SJCRH30 (cell line): ENCODE measurements at regions not wholly inside any gene's neighbourhood (a gene's known extent, or its start where the extent isn't known, plus 50 kb on each side); places are given as distances from the start of the nearest gene placed in this dataset.
"Not testable (repeated sequence)": the region's sequence is repeated elsewhere in the genome, so short reads cannot be mapped to it uniquely, and the experiment has no call there.

Experiments
- DNase-seq, 2 experiments: peaks; one replicate each; pipeline ENCODE4 v3.0.0-alpha.2; 2015 to 2020
- H3K27ac ChIP-seq: fragments of 250-450 bp; sonication (Bioruptor Pico); 2 replicates; pipeline ENCODE4 v1.5.1; 2020; ENCODE audit warnings: mild to moderate bottlenecking, moderate library complexity
- H3K27me3 ChIP-seq: fragments of 250-450 bp; sonication (Bioruptor Pico); 2 replicates; pipeline ENCODE4 v1.5.1; 2020; ENCODE audit warnings: mild to moderate bottlenecking, moderate library complexity
- H3K36me3 ChIP-seq: fragments of 250-450 bp; sonication (Bioruptor Pico); 2 replicates; pipeline ENCODE4 v1.5.1; 2020; ENCODE audit warnings: mild to moderate bottlenecking, moderate library complexity
- H3K4me1 ChIP-seq: fragments of 250-450 bp; sonication (Bioruptor Pico); 2 replicates; pipeline ENCODE4 v1.5.1; 2020; ENCODE audit warnings: mild to moderate bottlenecking, moderate library complexity
- H3K4me3 ChIP-seq: fragments of 250-450 bp; sonication (Bioruptor Pico); 2 replicates; pipeline ENCODE4 v1.5.1; 2020; ENCODE audit warnings: mild to moderate bottlenecking, moderate library complexity
- H3K9me3 ChIP-seq: fragments of 250-450 bp; sonication (Bioruptor Pico); replicated peaks from 2 replicates; pipeline ENCODE4 v1.5.1; 2020; ENCODE audit warnings: mild to moderate bottlenecking, moderate library complexity

GRCh38 chr12:31222620-31223222, 103.2 kb downstream of the SINHCAF start:
- Histone ChIP-seq H3K4me3 (no peak overlapping the region), H3K4me1 (0 out of 2 replicates have a peak, but pooled peaks cover 3% of the 10 kb centered on the region), H3K27ac (no peak overlapping the region), H3K27me3 (no peaks in the 10 kb centered on the region), H3K9me3 (no peaks in the 10 kb centered on the region), H3K36me3 (no peaks in the 10 kb centered on the region)
- no peak for DNase-seq

DNA sequence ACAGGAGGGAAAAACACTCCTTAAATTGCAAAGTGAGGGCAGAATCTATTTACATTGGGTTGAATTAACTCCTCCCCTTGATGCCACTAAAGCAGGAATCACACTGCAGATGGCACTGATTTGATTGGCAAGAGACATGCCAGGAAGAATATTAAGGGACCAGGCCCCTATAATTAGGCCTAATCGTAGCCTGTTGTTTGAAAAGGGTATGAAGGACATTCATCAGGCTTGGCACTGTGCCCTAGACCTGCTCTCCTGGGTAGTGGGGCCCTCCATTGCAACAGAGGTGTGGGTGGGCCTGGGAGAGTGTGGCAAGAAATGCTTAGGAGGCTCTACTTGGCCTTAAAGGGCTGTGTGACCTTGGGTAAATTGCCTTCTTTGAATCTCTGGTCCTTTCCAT, 102.3 kb downstream of the SINHCAF start:
- H3K27ac ChIP-seq, H3K4me3 ChIP-seq, H3K36me3 ChIP-seq, H3K27me3 ChIP-seq, H3K4me1 ChIP-seq, H3K9me3 ChIP-seq, DNase-seq: not testable (repeated sequence)

DNA sequence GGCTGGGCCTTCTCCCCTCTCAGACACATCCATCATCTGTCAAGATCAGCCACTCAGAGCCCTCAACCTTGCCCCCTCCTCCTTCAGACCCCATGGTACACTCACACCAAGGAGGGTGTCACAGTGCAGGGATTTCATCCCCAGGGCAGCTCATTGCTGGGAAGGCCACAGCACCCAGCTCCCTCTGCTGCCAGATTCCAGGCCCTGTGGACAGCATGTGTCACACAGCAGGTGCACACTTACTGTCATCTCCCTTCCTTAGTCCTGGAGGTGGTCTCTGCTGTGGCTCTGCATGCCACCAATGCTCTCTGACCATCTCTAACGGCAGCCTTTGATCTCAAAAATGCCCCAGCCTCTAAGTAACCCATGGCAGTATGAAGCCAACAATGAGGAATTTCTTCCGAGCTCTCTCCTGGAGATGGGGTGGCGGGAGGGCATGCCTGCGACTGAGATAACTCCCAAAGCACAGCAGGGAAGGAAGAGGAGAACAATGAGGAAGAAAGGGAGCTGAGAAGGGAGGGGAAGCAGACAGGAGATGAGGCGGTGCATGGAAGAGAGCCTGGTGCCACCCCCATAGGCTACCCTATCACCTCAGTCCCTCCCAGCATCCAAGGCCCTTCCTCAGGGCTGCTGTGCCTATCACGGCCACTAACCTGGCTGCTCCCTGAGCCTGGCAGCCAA, 101.0 kb downstream of the SINHCAF start:
- Histone ChIP-seq H3K27ac (no peak overlapping the region), H3K4me1 (0 out of 2 replicates have a peak, but pooled peaks cover under 1% of the 10 kb centered on the region), H3K36me3 (no peaks in the 10 kb centered on the region), H3K9me3 (no peaks in the 10 kb centered on the region), H3K4me3 (no peak overlapping the region), H3K27me3 (no peaks in the 10 kb centered on the region)
- no peak for DNase-seq

DNA sequence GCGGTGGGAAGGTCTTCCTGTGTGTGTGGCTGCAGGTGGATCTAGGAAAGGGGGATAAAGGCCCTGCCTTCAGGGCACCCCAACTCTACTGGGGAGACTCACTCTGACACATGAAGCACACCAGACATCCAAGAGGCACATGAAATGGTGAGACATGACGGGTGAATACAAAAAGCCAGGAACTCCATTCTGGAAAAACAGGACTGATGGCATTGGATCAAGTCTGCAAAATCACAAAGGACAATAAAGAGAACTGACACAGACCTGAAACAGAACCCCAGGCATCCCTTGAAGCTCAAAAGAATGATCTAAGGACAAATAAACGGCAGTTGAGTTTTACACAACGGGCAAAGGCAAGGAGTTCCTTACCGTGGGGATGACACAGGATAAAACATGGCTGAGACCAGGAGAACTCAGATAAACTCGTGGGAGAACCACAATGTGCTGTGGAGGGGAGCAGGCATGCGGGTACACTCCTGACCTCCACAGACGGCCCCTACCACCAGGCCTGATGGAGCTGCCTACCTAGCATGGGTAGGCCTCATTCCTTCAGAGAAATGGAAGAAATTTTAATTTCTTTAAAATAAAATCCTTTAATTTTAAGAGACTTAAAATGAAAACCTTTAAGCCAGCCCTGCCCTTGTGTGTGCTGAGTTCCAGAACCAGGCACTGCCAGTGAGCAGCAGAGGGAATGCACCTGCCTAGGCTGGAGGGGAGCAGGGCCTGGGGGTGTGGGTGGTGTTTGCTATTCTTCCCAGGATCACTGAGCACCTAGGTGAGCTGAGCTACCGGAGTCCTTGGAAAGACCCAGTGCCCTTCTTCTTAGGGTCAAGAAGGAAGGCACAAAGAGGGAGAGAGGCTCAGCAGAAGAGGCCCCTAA, 100.1 kb downstream of the SINHCAF start:
- Histone ChIP-seq H3K4me1 (no peaks in the 10 kb centered on the region), H3K4me3 (no peak overlapping the region), H3K9me3 (no peaks in the 10 kb centered on the region), H3K27me3 (no peaks in the 10 kb centered on the region), H3K27ac (no peak overlapping the region), H3K36me3 (no peaks in the 10 kb centered on the region)
- no peak for DNase-seq

DNA sequence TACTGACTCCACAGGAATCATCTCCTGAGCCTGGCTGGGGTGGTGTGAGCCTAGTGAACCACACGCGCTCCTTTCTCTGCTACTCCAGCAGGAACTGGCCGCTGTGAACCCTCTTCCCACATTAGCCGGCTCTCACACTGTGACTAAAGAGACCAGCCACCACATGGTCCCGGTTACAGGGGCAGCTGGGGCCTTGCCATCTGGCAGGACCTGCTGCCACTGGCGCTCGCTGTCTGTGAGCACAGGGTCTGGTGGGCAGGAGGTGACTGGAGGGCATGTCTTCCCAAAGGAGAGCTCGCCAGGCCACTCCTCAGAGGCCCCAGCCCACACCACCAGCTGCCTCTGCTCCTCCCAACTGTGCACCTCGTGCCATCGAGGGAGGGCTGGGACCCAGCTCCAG, 99.3 kb downstream of the SINHCAF start:
- no peaks in the 10 kb centered on the region for H3K36me3 ChIP-seq
- DNase-seq, result no peak
- no peaks in the 10 kb centered on the region for H3K27me3 ChIP-seq
- H3K4me3 ChIP-seq, result no peak overlapping the region
- H3K9me3 ChIP-seq, result 0 out of 2 replicates have a peak, but pooled peaks cover 2% of the 10 kb centered on the region
- H3K4me1 ChIP-seq, result no peaks in the 10 kb centered on the region
- H3K27ac ChIP-seq, result no peak overlapping the region

DNA sequence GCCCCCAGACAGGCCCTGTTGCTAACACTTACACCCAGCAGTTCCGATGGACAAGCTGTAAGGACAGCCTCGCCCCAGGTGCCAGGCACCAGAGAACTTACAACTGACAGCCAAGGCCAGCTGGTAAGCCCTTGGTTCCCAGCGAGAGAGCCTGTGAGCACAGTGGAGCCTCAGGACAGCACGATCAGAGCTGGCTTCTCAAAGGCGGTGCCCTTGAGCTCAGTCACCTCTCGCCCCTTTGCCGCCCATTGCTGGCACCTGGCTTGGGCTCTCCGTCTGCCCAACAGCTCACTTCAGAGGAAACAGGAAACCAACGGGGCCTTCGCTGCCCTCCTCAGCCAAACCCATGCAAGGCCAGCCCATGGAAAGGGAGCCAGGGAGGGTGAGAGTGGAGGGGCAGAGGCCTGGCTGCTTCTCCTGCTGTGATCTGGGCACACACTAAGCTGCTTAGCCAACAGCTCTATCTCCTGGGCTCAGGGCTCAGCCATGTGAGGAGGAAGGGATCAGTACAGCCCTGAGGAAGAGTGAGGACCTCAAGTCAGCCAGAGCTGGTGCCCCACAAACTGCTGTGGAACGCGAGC, 98.5 kb downstream of the SINHCAF start:
- H3K27me3 ChIP-seq, result no peaks in the 10 kb centered on the region
- no peak for DNase-seq
- H3K27ac ChIP-seq, result no peak overlapping the region
- 0 out of 2 replicates have a peak, but pooled peaks cover 2% of the 10 kb centered on the region for H3K9me3 ChIP-seq
- no peaks in the 10 kb centered on the region for H3K4me1 ChIP-seq
- no peaks in the 10 kb centered on the region for H3K36me3 ChIP-seq
- no peak overlapping the region for H3K4me3 ChIP-seq

DNA sequence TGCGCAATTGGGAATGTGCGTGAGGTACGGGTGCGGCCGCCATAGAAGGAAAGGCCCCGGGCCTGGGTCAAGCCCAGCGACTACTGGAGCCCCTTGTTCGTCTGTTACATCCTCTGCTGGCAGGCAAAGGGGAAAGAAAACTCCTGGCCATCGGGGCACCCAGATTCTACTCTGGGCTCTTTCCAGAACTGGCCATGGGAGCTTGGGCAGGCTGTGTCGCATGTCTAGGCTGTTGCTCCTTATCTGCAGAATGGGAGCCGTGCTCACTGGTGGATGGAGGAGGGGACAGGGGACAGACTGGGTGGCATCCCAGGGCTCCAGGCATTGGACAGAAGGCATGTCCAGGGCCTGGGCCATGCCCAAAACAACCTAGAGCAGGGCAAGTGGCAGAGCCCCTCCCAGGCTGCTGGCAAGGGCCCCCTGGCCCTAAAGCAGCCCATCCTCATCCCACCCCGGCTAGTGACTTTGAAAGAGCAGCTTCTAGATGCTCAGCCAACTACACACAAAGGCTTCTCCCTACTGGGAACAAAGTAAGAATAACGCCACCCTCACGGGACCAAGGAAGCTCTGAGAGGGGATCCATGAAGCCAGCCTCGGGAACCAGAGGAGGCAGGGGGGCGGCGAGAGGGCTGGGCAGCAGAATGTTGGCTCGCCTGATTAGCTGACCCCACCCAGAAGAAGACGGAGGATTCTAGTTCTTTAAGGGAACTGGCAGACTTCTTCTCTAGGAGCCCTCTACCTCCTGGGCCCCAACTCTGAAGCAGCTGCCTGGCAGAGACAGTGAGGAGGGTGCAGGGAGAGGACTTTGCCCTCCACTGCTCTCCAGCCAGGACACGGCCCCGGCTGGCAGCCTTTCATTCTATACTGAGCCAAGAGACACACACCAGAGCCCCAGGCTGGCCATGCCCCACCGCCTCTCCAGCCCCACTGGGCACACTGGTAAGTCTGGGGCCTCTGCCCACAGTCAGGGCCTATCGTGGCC, 96.8 kb downstream of the SINHCAF start:
- DNase-seq, result no peak
- Histone ChIP-seq H3K27me3 (no peaks in the 10 kb centered on the region), H3K27ac (no peak overlapping the region), H3K4me3 (no peak overlapping the region), H3K36me3 (no peaks in the 10 kb centered on the region), H3K4me1 (peaks cover 4% of the 10 kb centered on the region), H3K9me3 (0 out of 2 replicates have a peak, but pooled peaks cover 2% of the 10 kb centered on the region)

DNA sequence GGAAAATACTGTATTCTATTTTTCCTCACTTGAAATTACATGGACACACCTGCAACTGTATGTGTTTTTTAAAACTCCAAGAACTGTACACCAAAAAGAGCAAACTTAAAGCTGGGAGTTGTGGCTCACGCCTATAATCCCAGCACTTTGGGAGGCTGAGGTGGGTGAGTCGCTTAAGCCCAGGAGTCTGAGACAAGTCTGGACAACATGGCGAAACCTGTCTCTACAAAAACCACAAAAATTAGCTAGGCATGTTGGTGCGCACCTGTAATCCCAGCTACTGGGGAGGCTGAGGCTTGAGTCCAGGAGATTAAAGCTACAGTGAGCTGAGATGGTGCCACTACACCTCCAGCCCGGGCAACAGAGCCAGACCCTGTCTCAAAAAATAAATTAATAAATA, 95.9 kb downstream of the SINHCAF start:
- Histone ChIP-seq H3K9me3 (0 out of 2 replicates have a peak, but pooled peaks cover 2% of the 10 kb centered on the region), H3K27me3 (no peaks in the 10 kb centered on the region)

More for the DNA sequence above, 95.9 kb downstream of the SINHCAF start:
- Histone ChIP-seq H3K27ac (no peak overlapping the region), H3K4me1 (peaks cover 13% of the 10 kb centered on the region), H3K36me3 (no peaks in the 10 kb centered on the region), H3K4me3 (no peak overlapping the region)
- no peak for DNase-seq
